HEK293 (cell line): ENCODE measurements at regions not wholly inside any gene's neighbourhood (a gene's known extent, or its start where the extent isn't known, plus 50 kb on each side); places are given as distances from the start of the nearest gene placed in this dataset.

Experiments
- CTCF ChIA-PET: fragments of 350-600 bp; formaldehyde crosslinking; extraction: SDS; loops from one replicate; lab custom pipeline; 2021; ENCODE audit warnings: antibody characterized with exemption; lab: Yijun Ruan, JAX
- POLR2A ChIA-PET: fragments of 300-600 bp; formaldehyde crosslinking; extraction: SDS; loops from one replicate; lab custom pipeline; 2020; ENCODE audit warnings: antibody characterized with exemption, inconsistent platforms; lab: Yijun Ruan, JAX
- H3K27ac ChIP-seq: fragments of 200-500 bp; sonication (Bioruptor generic); 2 replicates; pipeline ENCODE4 v1.5.1; 2014; ENCODE audit warnings: low read depth, low read length, control low read depth, inconsistent platforms; ENCODE audit errors: extremely low read depth
- H3K36me3 ChIP-seq, 2 experiments: fragments of 200-500 bp in 1 of 2; sonication (Bioruptor generic) in 1 of 2; 1 replicate in 1 of 2; 2 replicates in 1 of 2; pipeline ENCODE4 v1.5.1; 2014 to 2017; ENCODE audit warnings: inconsistent platforms in 2 of 2, low read length in 2 of 2; ENCODE audit not compliant: control insufficient read depth in 2 of 2, insufficient read depth in 1 of 2
- H3K4me1 ChIP-seq: fragments of 200-500 bp; sonication (Bioruptor generic); 2 replicates; pipeline ENCODE4 v1.5.1; 2014; ENCODE audit warnings: mild to moderate bottlenecking, low read length, inconsistent platforms; ENCODE audit not compliant: control insufficient read depth, insufficient read depth
- H3K4me3 ChIP-seq: 2 replicates; pipeline ENCODE4 v1.5.1; 2011; ENCODE audit warnings: low read depth, mild to moderate bottlenecking, control low read depth, low read length, moderate library complexity
- H3K9me3 ChIP-seq: fragments of 200-500 bp; sonication (Bioruptor generic); 2 replicates; pipeline ENCODE4 v1.5.1; 2014; ENCODE audit warnings: low read depth, low read length, inconsistent platforms; ENCODE audit not compliant: control insufficient read depth, insufficient read depth
- HOXD13 ChIP-seq: sonication (generic); formaldehyde crosslinking; IDR thresholded peaks from 2 replicates; pipeline ENCODE4 v1.8.0; 2022; ENCODE audit warnings: missing genetic modification reagents, borderline replicate concordance
- IKZF3 ChIP-seq: fragments of 450-650 bp; IDR thresholded peaks from 2 replicates; pipeline ENCODE4 v1.5.0; 2018; ENCODE audit warnings: missing biosample characterization, mild to moderate bottlenecking, missing genetic modification characterization, moderate library complexity
- INSM2 ChIP-seq: fragments of 450-650 bp; formaldehyde crosslinking; IDR thresholded peaks from 2 replicates; pipeline ENCODE4 v1.5.1; 2016; ENCODE audit warnings: missing biosample characterization, missing genetic modification characterization
- REPIN1 ChIP-seq: fragments of 450-650 bp; formaldehyde crosslinking; IDR thresholded peaks from 2 replicates; pipeline ENCODE4 v1.5.1; 2017; ENCODE audit warnings: missing biosample characterization, missing genetic modification characterization, low read depth
- SCRT2 ChIP-seq: fragments of 450-650 bp; formaldehyde crosslinking; IDR thresholded peaks from 2 replicates; pipeline ENCODE4 v1.5.1; 2016; ENCODE audit warnings: missing biosample characterization, missing genetic modification characterization
- SP7 ChIP-seq: fragments of 450-650 bp; formaldehyde crosslinking; IDR thresholded peaks from 2 replicates; pipeline ENCODE4 v1.5.1; 2016; ENCODE audit warnings: missing biosample characterization, missing genetic modification characterization
- TSHZ1 ChIP-seq: fragments of 450-650 bp; formaldehyde crosslinking; IDR thresholded peaks from 2 replicates; pipeline ENCODE4 v1.5.1; 2016; ENCODE audit warnings: missing biosample characterization, missing genetic modification characterization, borderline replicate concordance
- YY1 ChIP-seq: fragments of 450-650 bp; formaldehyde crosslinking; IDR thresholded peaks from 2 replicates; pipeline ENCODE4 v1.5.1; 2018; ENCODE audit warnings: missing biosample characterization, missing genetic modification characterization
- ZBTB26 ChIP-seq: fragments of 450-650 bp; formaldehyde crosslinking; optimal IDR thresholded peaks from 2 replicates; pipeline ENCODE3; 2016; ENCODE audit warnings: missing biosample characterization, mild to moderate bottlenecking, missing genetic modification characterization
- ZIC2 ChIP-seq: fragments of 450-650 bp; formaldehyde crosslinking; IDR thresholded peaks from 2 replicates; pipeline ENCODE4 v1.5.1; 2016; ENCODE audit warnings: missing biosample characterization, missing genetic modification characterization
- ZNF10 ChIP-seq: fragments of 450-650 bp; formaldehyde crosslinking; IDR thresholded peaks from 2 replicates; pipeline ENCODE4 v1.5.1; 2017; ENCODE audit warnings: missing biosample characterization, missing genetic modification characterization
- ZNF138 ChIP-seq: fragments of 450-650 bp; formaldehyde crosslinking; IDR thresholded peaks from 2 replicates; pipeline ENCODE4 v1.5.1; 2016; ENCODE audit warnings: missing biosample characterization, missing genetic modification characterization, borderline replicate concordance
- ZNF2 ChIP-seq: fragments of 450-650 bp; formaldehyde crosslinking; IDR thresholded peaks from 2 replicates; pipeline ENCODE4 v1.5.1; 2016; ENCODE audit warnings: missing biosample characterization, missing genetic modification characterization
- ZNF24 ChIP-seq: fragments of 450-650 bp; formaldehyde crosslinking; IDR thresholded peaks from 2 replicates; pipeline ENCODE4 v1.5.1; 2016; ENCODE audit warnings: missing biosample characterization, missing genetic modification characterization
- ZNF311 ChIP-seq: fragments of 450-650 bp; formaldehyde crosslinking; IDR thresholded peaks from 2 replicates; pipeline ENCODE4 v1.5.1; 2017; ENCODE audit warnings: missing biosample characterization, missing genetic modification characterization, borderline replicate concordance
- ZNF335 ChIP-seq: fragments of 450-650 bp; formaldehyde crosslinking; conservative IDR thresholded peaks from 2 replicates; pipeline ENCODE4 v1.5.1; 2016; ENCODE audit warnings: missing biosample characterization, missing genetic modification characterization
- ZNF426 ChIP-seq: fragments of 450-650 bp; formaldehyde crosslinking; IDR thresholded peaks from 2 replicates; pipeline ENCODE4 v1.5.1; 2017; ENCODE audit warnings: missing biosample characterization, missing genetic modification characterization, mild to moderate bottlenecking, inconsistent platforms, moderate library complexity
- ZNF514 ChIP-seq: fragments of 450-650 bp; formaldehyde crosslinking; IDR thresholded peaks from 2 replicates; pipeline ENCODE4 v1.5.1; 2016; ENCODE audit warnings: missing biosample characterization, missing genetic modification characterization
- ZNF571 ChIP-seq: fragments of 450-650 bp; formaldehyde crosslinking; IDR thresholded peaks from 2 replicates; pipeline ENCODE4 v1.5.0; 2017; ENCODE audit warnings: missing biosample characterization, missing genetic modification characterization
- ZNF623 ChIP-seq: fragments of 450-650 bp; formaldehyde crosslinking; IDR thresholded peaks from 2 replicates; pipeline ENCODE4 v1.5.1; 2016; ENCODE audit warnings: missing biosample characterization, missing genetic modification characterization

GRCh38 chr15:47390208-47390765 lies 327.0 kb upstream of the SEMA6D start:
- no peaks in the 10 kb centered on the region for H3K36me3 ChIP-seq
- no peaks in the 10 kb centered on the region for H3K9me3 ChIP-seq
- no peak for TF ChIP-seq ZNF311 (tag by site-specific recombination)
- TF ChIP-seq TSHZ1 (tag by site-specific recombination), result no peak
- TF ChIP-seq ZNF335 (tag by site-specific recombination), result no peak
- TF ChIP-seq ZNF623 (tag by site-specific recombination), result no peak
- no peak for TF ChIP-seq ZNF571 (tag by site-specific recombination)
- no peak for TF ChIP-seq SP7
- TF ChIP-seq HOXD13 (CRISPR knock-in tag), result no peak
- no peak for TF ChIP-seq ZNF138 (tag by site-specific recombination)
- no peak for TF ChIP-seq ZNF426 (tag by site-specific recombination)
- no peak for TF ChIP-seq INSM2 (tag by site-specific recombination)
- TF ChIP-seq, all 188 proteins: peak for 0
- POLR2A ChIA-PET, result no interaction called here
- no peak overlapping the region for H3K27ac ChIP-seq
- H3K4me3 ChIP-seq, result no peak overlapping the region
- CTCF ChIA-PET, result interaction anchor here (0.7 kb wide), 1 partner anchor 99 kb away, joined by 3 read pairs; no protein-coding TSS in a partner anchor
- no peaks in the 10 kb centered on the region for H3K4me1 ChIP-seq

GRCh38 chr15:47394286-47394809 lies 323.0 kb upstream of the SEMA6D start:
- no peaks in the 10 kb centered on the region for H3K9me3 ChIP-seq
- no peak overlapping the region for H3K4me3 ChIP-seq
- CTCF ChIA-PET, result no interaction called here
- POLR2A ChIA-PET, result no interaction called here
- no peaks in the 10 kb centered on the region; the same call in 1 of the 2 replicates for H3K4me1 ChIP-seq
- H3K36me3 ChIP-seq, result no peaks in the 10 kb centered on the region
- H3K27ac ChIP-seq, result no peak overlapping the region
- no peak for TF ChIP-seq ZNF514
- TF ChIP-seq ZNF10, result no peak
- no peak for TF ChIP-seq SP7
- no peak for TF ChIP-seq IKZF3 (tag by site-specific recombination)
- TF ChIP-seq REPIN1 (tag by site-specific recombination), result no peak
- no peak for TF ChIP-seq ZBTB26 (tag by site-specific recombination)
- no peak for TF ChIP-seq ZNF2 (tag by site-specific recombination)
- TF ChIP-seq SCRT2, result no peak
- TF ChIP-seq ZNF24, result no peak
- no peak for TF ChIP-seq ZIC2 (tag by site-specific recombination)
- no peak for TF ChIP-seq YY1 (tag by site-specific recombination)
